Naive thymus-derived CD8-positive, alpha-beta T cell (primary cell): ENCODE measurements at regions not wholly inside any gene's neighbourhood (a gene's known extent, or its start where the extent isn't known, plus 50 kb on each side); places are given as distances from the start of the nearest gene placed in this dataset.
"Not testable (repeated sequence)": the region's sequence is repeated elsewhere in the genome, so short reads cannot be mapped to it uniquely, and the experiment has no call there.

Experiments
- ATAC-seq, 2 donors: fragments of 150-1000 bp; cut with Tn5 transposase in 1 of 2; sonication (Bioruptor Pico), chemical (Tn5 transposase) in 1 of 2; 1 replicate in 1 of 2; 2 replicates in 1 of 2; pipeline ENCODE4 v1.10.0; 2021; ENCODE audit warnings: mild to moderate bottlenecking in 2 of 2, moderate library complexity in 2 of 2
- POLR2A ChIA-PET: fragments of 350-600 bp; sonication (Branson Sonifier 250); formaldehyde crosslinking; loops from one replicate; lab custom pipeline; 2021; ENCODE audit warnings: antibody characterized with exemption; lab: Charles Lee
- DNase-seq, 10 donors: peaks; one replicate each; pipeline versions ENCODE4 v3.0.0 to v3.0.0-alpha.2; 2020 to 2022
- H3K27ac Mint-ChIP-seq, 10 donors: one replicate each; pipeline ENCODE4 v1.8.0; 2020 to 2022; ENCODE audit warnings: mild to moderate bottlenecking in 10 of 10, mixed read lengths in 10 of 10, moderate library complexity in 4 of 10, inconsistent platforms in 1 of 10
- H3K27me3 Mint-ChIP-seq, 5 donors: one replicate each; pipeline ENCODE4 v1.8.0; 2021 to 2022; ENCODE audit warnings: mixed read lengths in 5 of 5
- H3K36me3 Mint-ChIP-seq, 3 donors: one replicate each; pipeline ENCODE4 v1.8.0; 2020 to 2022; ENCODE audit warnings: mixed read lengths in 3 of 3, mild to moderate bottlenecking in 2 of 3, inconsistent platforms in 1 of 3
- H3K4me1 Mint-ChIP-seq, 4 donors: one replicate each; pipeline ENCODE4 v1.8.0; 2021 to 2022; ENCODE audit warnings: mixed read lengths in 4 of 4
- H3K4me3 Mint-ChIP-seq, 10 donors: one replicate each; pipeline ENCODE4 v1.8.0; 2020 to 2022; ENCODE audit warnings: mild to moderate bottlenecking in 10 of 10, mixed read lengths in 10 of 10, moderate library complexity in 6 of 10, inconsistent platforms in 1 of 10
- H3K9me3 Mint-ChIP-seq, 9 donors: one replicate each; pipeline ENCODE4 v1.8.0; 2020 to 2022; ENCODE audit warnings: mixed read lengths in 9 of 9, mild to moderate bottlenecking in 3 of 9, inconsistent platforms in 1 of 9, moderate library complexity in 1 of 9

DNA sequence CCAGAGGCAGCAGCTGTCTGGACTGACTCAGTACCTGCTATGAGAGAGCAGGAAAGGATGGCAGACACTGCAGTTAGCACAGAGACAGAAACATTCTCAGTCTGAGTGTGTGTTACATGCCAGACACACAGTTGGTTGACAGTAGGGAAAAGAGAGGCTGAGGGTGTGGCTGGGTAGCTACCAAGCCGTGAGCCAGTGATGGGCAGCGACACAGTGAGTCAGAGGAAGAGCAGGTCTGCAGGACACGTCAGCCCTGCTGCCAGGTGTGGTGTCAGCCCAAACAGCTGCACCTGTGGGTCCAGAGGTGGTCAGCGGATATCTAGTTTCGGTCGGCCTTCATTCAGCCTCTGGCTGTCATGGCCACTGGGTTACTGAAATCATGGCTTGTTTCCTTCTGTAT, 124.4 kb upstream of the SPATA31A3 start:
- POLR2A ChIA-PET, H3K27me3 Mint-ChIP-seq, H3K27ac Mint-ChIP-seq, DNase-seq, ATAC-seq, H3K9me3 Mint-ChIP-seq, H3K36me3 Mint-ChIP-seq, H3K4me1 Mint-ChIP-seq, H3K4me3 Mint-ChIP-seq: not testable (repeated sequence)

DNA sequence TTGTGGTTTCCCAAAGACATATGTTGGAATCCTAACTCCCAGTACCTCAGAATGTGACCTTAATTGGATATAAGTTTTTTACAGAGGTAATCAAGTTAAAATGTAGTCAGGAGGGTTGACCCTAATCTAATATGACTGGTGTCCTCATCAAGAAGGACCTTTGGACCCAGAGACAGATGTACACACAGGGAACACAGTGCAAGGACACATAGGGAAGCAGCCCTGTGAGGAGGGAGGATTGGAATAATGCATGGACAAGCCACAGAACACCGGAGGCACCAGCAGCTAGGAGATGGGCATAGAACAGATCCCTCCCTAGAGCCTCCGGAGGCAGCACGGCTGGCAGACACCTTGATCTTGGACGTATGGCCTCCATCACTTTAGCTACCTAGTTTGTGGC, 119.8 kb upstream of the SPATA31A3 start:
- ATAC-seq, H3K4me3 Mint-ChIP-seq, H3K9me3 Mint-ChIP-seq, H3K36me3 Mint-ChIP-seq, H3K27me3 Mint-ChIP-seq, H3K4me1 Mint-ChIP-seq, DNase-seq, H3K27ac Mint-ChIP-seq, POLR2A ChIA-PET: not testable (repeated sequence)

DNA sequence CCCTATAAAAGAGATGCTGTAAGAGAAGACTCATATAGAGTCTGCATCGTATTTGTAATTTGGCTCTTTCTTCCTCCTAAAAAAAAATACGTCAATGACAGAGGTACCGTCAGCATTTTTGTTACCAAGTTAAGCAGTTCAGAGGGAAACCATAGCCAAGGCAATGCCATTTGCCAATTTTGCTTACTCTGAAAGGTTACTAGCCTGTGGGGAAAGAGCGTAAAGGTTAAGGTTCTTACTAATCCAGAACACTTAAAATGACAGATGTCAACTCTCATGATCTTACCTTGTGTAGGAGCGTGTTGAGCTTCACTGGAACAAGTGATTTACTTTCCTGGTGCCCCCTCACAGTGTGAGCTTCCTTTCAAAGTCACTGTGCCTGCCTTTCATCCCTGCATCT, 119.4 kb upstream of the SPATA31A3 start:
- H3K4me3 Mint-ChIP-seq, H3K9me3 Mint-ChIP-seq, ATAC-seq, DNase-seq, POLR2A ChIA-PET, H3K4me1 Mint-ChIP-seq, H3K27me3 Mint-ChIP-seq, H3K27ac Mint-ChIP-seq, H3K36me3 Mint-ChIP-seq: not testable (repeated sequence)

DNA sequence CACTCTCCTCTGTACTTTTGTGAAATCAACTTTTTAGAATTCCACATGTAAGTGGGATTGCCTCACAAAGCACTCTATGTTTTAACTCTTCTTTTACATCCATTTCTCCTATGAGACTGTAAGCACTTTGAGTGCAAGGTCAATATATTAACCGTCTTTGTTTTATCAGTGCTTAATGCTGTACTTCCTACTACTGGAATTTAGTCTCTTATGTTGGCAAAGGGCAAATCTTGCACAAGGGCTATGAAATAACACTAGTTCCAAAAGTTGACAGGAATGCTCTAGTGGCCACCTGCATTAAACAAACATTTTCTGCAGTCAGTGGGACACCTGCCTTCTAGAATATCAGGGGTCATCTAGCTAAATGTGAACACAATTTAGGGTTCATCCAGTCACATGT, 117.5 kb upstream of the SPATA31A3 start:
- H3K4me1 Mint-ChIP-seq, H3K27ac Mint-ChIP-seq, H3K27me3 Mint-ChIP-seq, ATAC-seq, H3K36me3 Mint-ChIP-seq, H3K9me3 Mint-ChIP-seq, H3K4me3 Mint-ChIP-seq, DNase-seq, POLR2A ChIA-PET: not testable (repeated sequence)

DNA sequence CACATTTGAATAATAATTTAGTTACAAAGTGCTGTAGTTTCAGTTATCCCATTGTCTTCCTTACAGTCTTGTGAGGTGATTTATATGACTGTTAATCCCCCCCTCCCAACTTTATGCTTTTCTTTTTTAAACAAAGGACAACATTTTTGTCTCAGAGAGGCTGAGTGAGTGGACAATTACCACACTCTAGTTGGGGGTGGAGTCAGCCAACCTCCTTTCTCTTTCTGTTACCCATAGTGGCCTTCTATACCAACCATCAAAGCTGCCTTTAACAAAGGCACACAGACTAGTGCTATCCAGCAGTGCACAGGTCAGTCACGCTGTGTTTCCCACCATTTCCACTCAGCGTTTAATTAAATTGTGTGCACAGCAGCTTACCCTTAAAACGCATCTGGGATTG, 114.3 kb upstream of the SPATA31A3 start:
- H3K27ac Mint-ChIP-seq, DNase-seq, ATAC-seq, H3K4me3 Mint-ChIP-seq, H3K36me3 Mint-ChIP-seq, H3K9me3 Mint-ChIP-seq, POLR2A ChIA-PET, H3K27me3 Mint-ChIP-seq, H3K4me1 Mint-ChIP-seq: not testable (repeated sequence)

DNA sequence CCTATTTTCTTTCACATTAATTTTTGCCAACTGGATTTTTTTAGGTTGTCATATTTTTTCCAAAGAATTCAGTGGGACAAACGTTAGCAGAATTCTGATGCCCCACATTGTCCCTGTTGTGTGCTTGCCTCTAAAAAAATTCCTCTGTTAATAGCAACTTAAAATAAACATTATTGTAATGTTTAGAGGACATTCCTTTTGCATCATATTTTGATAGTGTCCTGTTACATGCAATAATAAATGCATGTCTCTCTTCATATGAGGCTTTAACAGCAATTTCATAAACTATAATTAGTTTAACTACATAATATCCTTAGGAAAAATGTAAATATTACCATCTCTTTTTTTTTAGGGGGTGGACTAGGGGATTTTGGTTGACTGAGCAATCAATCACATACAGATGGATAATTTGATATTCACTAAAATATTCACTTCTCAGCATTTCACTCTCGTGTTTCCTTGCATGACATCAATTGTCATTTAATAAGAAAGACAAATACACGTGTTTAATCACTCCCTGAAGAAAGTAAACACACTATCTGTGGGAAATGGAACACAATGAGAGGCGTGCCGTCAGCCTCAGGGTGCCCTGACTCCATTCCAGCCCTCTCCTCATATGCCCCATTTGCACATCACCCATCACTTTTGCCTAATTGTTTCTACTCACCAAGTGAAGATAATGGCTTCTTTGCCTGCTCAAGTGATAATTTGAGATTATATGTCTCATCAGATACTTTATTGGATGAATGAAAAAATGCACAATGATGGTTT, 110.3 kb upstream of the SPATA31A3 start:
- POLR2A ChIA-PET, ATAC-seq, H3K9me3 Mint-ChIP-seq, H3K27ac Mint-ChIP-seq, H3K4me1 Mint-ChIP-seq, H3K4me3 Mint-ChIP-seq, H3K27me3 Mint-ChIP-seq, DNase-seq, H3K36me3 Mint-ChIP-seq: not testable (repeated sequence)

DNA sequence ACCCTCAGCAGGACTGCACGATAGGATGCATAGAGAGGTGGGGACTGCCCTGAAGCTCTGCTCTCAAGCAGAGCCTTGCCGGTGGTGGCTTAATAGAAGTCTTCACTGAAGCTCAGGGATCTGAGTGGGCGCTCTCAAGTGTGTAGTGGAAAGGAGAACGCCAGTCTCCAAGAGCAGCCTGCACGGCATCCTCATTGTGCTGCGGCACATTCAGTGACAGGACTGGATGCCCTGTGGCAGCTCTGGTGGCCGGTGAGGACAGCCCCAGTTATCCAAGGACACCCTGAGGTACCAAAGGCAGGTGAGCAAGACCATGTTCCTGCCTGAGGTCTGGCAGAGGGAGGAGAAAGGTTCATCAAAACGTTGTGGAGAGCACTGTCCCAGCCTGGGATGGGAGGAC, 98.8 kb upstream of the SPATA31A3 start:
- H3K27ac Mint-ChIP-seq, H3K27me3 Mint-ChIP-seq, H3K9me3 Mint-ChIP-seq, POLR2A ChIA-PET, H3K36me3 Mint-ChIP-seq, H3K4me1 Mint-ChIP-seq, H3K4me3 Mint-ChIP-seq, ATAC-seq: not testable (repeated sequence)
- DNase-seq, result peak in 1 of 10 donors; percentile 27

DNA sequence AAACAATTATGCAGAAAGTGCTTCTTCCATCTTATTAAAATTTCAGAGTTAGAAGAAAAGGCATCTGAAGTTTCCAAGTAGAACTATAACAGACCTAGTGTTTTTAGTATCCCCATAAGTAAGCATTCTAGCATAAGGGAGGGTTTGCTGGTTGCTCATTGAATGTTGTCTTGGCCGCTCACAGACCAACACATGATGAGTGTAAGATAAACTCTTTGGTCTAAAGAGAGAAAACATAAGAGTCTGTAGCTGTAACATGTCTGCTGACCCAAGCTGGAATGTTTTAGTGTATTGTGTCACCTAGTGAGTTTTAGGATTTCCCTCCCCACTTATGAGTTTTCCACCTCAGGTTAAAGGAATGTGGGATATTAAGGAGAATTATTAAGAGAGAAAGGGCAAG, 94.5 kb upstream of the SPATA31A3 start:
- H3K4me3 Mint-ChIP-seq, POLR2A ChIA-PET, ATAC-seq, H3K27me3 Mint-ChIP-seq, H3K4me1 Mint-ChIP-seq, DNase-seq, H3K36me3 Mint-ChIP-seq, H3K9me3 Mint-ChIP-seq, H3K27ac Mint-ChIP-seq: not testable (repeated sequence)

DNA sequence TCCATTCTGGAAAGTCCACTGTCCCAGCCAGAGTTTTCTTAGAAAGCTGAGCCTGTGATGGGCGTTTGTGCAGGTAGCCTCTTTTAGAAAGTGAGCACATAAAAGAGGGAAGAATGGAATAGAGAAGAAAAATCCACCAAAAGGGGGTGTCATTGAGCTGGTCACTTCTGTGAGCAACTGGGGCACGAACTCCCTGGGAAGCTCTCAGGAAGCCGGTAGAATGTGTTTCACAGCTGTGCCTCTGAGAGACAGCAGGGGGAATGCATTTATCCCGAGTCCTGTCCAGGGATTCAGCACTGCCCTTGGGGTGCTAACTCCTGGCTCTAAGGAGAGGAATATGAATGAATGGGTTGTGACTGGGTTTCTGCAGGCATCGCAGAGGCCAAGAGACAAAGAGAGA, 73.8 kb upstream of the SPATA31A3 start:
- POLR2A ChIA-PET, H3K9me3 Mint-ChIP-seq, H3K27me3 Mint-ChIP-seq, H3K36me3 Mint-ChIP-seq, H3K4me3 Mint-ChIP-seq, DNase-seq, ATAC-seq, H3K27ac Mint-ChIP-seq, H3K4me1 Mint-ChIP-seq: not testable (repeated sequence)

DNA sequence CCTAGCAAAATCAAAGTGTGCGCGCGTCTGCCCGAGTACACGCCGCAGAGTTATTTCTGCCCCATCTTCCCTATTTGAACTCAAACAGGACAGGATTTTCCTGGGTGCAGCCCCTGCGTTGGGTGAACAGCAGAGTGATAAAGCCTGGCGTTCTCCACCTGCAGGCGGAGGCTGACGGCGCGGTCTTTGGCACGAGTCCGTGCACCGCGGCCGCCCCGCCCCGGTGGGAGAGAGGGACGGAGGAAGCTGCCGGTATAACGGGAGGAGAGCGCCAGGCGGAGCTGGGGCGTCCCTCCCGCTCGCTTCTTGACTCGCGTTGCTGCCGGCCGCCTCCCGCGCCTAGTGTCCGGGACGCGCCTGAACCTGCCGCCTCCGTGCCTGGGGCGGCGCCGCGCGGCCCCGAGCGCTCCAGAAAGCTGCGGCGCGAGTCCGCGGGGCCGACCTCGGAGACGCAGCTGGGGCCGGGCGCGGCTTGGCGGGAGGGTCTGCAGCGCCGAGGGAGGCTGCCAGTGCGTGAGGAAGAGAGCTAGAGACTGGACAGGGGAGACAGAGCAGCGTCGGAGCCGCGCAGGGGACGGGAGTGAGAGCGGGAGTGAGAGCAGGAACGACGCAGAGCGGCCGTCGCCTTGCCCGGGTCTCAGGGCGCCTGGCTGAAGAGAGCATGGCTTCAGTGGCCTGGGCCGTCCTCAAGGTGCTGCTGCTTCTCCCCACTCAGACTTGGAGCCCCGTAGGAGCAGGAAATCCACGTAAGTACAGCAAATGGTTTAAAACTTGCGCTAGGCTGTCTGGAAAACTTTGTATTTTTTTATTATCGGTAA, 66.8 kb upstream of the SPATA31A3 start:
- H3K4me3 Mint-ChIP-seq, result peak overlapping the region in 1 of 10 donors; percentile 39
- DNase-seq, POLR2A ChIA-PET, H3K9me3 Mint-ChIP-seq, H3K36me3 Mint-ChIP-seq, H3K27ac Mint-ChIP-seq, H3K27me3 Mint-ChIP-seq, ATAC-seq, H3K4me1 Mint-ChIP-seq: not testable (repeated sequence)
